NCI-H1417 (cell line): ENCODE measurements at regions not wholly inside any gene's neighbourhood (a gene's known extent, or its start where the extent isn't known, plus 50 kb on each side); places are given as distances from the start of the nearest gene placed in this dataset.
A peak's percentile ranks its signal among the peaks of the same experiment; 100 is the strongest.
"Not testable (repeated sequence)": the region's sequence is repeated elsewhere in the genome, so short reads cannot be mapped to it uniquely, and the experiment has no call there.

Source experiments
- DNase-seq, 3 experiments: peaks; one replicate each; lab custom pipeline; 2025; lab: John Stamatoyannopoulos, UW

GRCh38 chr13:44848920-44849676, 140.2 kb downstream of the NUFIP1 start:
- DNase-seq, result no peak

- DNase-seq, result peak in 1 of 3 experiments; percentile 17
Observed at GRCh38 chr13:44845281-44846058, 143.8 kb downstream of the NUFIP1 start.

- DNase-seq, result no peak
Observed at GRCh38 chr13:44844786-44845185, 144.5 kb downstream of the NUFIP1 start.

- DNase-seq, result no peak
Observed at GRCh38 chr13:44843403-44843802, 145.9 kb downstream of the NUFIP1 start.

- no peak for DNase-seq
Observed at GRCh38 chr13:44842158-44842557, 147.1 kb downstream of the NUFIP1 start.

GRCh38 chr13:44840131-44840530, 149.1 kb downstream of the NUFIP1 start:
- no peak for DNase-seq

- DNase-seq, result no peak
Observed at GRCh38 chr13:44837250-44837649, 152.0 kb downstream of the NUFIP1 start.

- DNase-seq, result no peak
Observed at GRCh38 chr13:44834404-44834803, 154.9 kb downstream of the NUFIP1 start.

- DNase-seq, result no peak
Observed at GRCh38 chr13:44833626-44834025, 155.6 kb downstream of the NUFIP1 start.

GRCh38 chr13:44833139-44833538, 156.1 kb downstream of the NUFIP1 start:
- peak in 1 of 3 experiments; percentile 52 for DNase-seq

- DNase-seq, result peak in 1 of 3 experiments; percentile 25
Observed at GRCh38 chr13:44826591-44827350, 162.5 kb downstream of the NUFIP1 start.

GRCh38 chr13:44825953-44826352, 163.3 kb downstream of the NUFIP1 start:
- DNase-seq, result peak in 1 of 3 experiments; percentile 54

- DNase-seq, result not testable (repeated sequence)
Observed at GRCh38 chr13:44823555-44823954, 165.7 kb downstream of the NUFIP1 start.

- DNase-seq, result no peak
Observed at GRCh38 chr13:44822291-44822690, 167.0 kb downstream of the NUFIP1 start.

- DNase-seq, result no peak
Observed at GRCh38 chr13:44819772-44820171, 169.5 kb downstream of the NUFIP1 start.

GRCh38 chr13:44819245-44819644, 170.0 kb downstream of the NUFIP1 start:
- no peak for DNase-seq

GRCh38 chr13:44818428-44818827, 170.8 kb downstream of the NUFIP1 start:
- DNase-seq, result peak; percentile 15 to 48 (median 22)

- peak in 2 of 3 experiments; percentile 22 to 28 for DNase-seq
Observed at GRCh38 chr13:44818016-44818415, 171.3 kb downstream of the NUFIP1 start.

- DNase-seq, result no peak
Observed at GRCh38 chr13:44817131-44817671, 172.1 kb downstream of the NUFIP1 start.

- DNase-seq, result no peak
Observed at GRCh38 chr13:44816701-44817100, 172.6 kb downstream of the NUFIP1 start.

GRCh38 chr13:44815623-44816022, 173.6 kb downstream of the NUFIP1 start:
- DNase-seq, result no peak

GRCh38 chr13:44814836-44815235, 174.4 kb downstream of the NUFIP1 start:
- no peak for DNase-seq
